IMR-90 (cell line): ENCODE measurements at regions not wholly inside any gene's neighbourhood (a gene's known extent, or its start where the extent isn't known, plus 50 kb on each side); places are given as distances from the start of the nearest gene placed in this dataset.

Experiments
- ATAC-seq: fragments of 200-7000 bp; cut with Tn5 transposase; 2 replicates; pipeline ENCODE4 v1.9.1; 2020; ENCODE audit warnings: low read depth, mild to moderate bottlenecking, moderate library complexity
- BruUV-seq: library from RNA; stranded (reverse); fragments of 400-500 nt; replicated peaks from 2 replicates; lab custom pipeline; 2021; lab: Mats Ljungman, UMichigan
- CTCF ChIA-PET: fragments of 300-600 bp; formaldehyde crosslinking; extraction: SDS; loops from one replicate; lab custom pipeline; 2021; ENCODE audit warnings: antibody characterized with exemption; lab: Yijun Ruan, JAX
- POLR2A ChIA-PET: fragments of 300-600 bp; sonication (Branson Sonifier 250); formaldehyde crosslinking; loops from one replicate; lab custom pipeline; 2022; ENCODE audit warnings: antibody characterized with exemption; ENCODE audit not compliant: unreplicated experiment; lab: Charles Lee
- DNase-seq: peaks from one replicate; pipeline ENCODE4 v3.0.0; 2013
- H2AFZ ChIP-seq: replicated peaks from 2 replicates; pipeline ENCODE3; 2013; ENCODE audit warnings: low read length, mild to moderate bottlenecking; ENCODE audit not compliant: poor library complexity
- H2AK5ac ChIP-seq: 2 replicates; pipeline ENCODE4 v1.6.1; 2013; ENCODE audit warnings: low read depth, low read length, inconsistent platforms
- H2AK9ac ChIP-seq: replicated peaks from 2 replicates; pipeline ENCODE3; 2013; ENCODE audit warnings: mild to moderate bottlenecking, low read depth, low read length, moderate library complexity; ENCODE audit not compliant: poor library complexity
- H2BK120ac ChIP-seq: 2 replicates; pipeline ENCODE4 v1.6.1; 2013; ENCODE audit warnings: low read depth, low read length, inconsistent platforms
- H2BK15ac ChIP-seq: 3 replicates; pipeline ENCODE4 v1.6.1; 2013; ENCODE audit warnings: low read depth, low read length, inconsistent platforms
- H2BK20ac ChIP-seq: 2 replicates; pipeline ENCODE4 v1.6.1; 2013; ENCODE audit warnings: low read depth, mild to moderate bottlenecking, inconsistent platforms, low read length, moderate library complexity
- H2BK5ac ChIP-seq: 2 replicates; pipeline ENCODE4 v1.6.1; 2013; ENCODE audit warnings: mild to moderate bottlenecking, low read depth, low read length, inconsistent platforms; ENCODE audit not compliant: poor library complexity, severe bottlenecking
- H3K14ac ChIP-seq: replicated peaks from 2 replicates; pipeline ENCODE4 v1.6.1; 2013; ENCODE audit warnings: low read depth, low read length, inconsistent platforms
- H3K18ac ChIP-seq: 2 replicates; pipeline ENCODE4 v1.6.1; 2013; ENCODE audit warnings: low read depth, low read length, control low read depth
- H3K23ac ChIP-seq: 2 replicates; pipeline ENCODE4 v1.6.1; 2013; ENCODE audit warnings: low read depth, low read length, inconsistent platforms
- H3K27ac ChIP-seq: 2 replicates; pipeline ENCODE4 v1.5.1; 2013; ENCODE audit warnings: mild to moderate bottlenecking, control low read depth, low read length; ENCODE audit not compliant: insufficient read depth
- H3K27me3 ChIP-seq: 2 replicates; pipeline ENCODE4 v1.6.1; 2013; ENCODE audit warnings: low read length; ENCODE audit not compliant: control insufficient read depth, insufficient read depth
- H3K36me3 ChIP-seq: 2 replicates; pipeline ENCODE4 v1.6.1; 2013; ENCODE audit warnings: low read length, mixed read lengths; ENCODE audit not compliant: control insufficient read depth, insufficient read depth
- H3K4ac ChIP-seq: 2 replicates; pipeline ENCODE4 v1.6.1; 2013; ENCODE audit warnings: low read depth, low read length, inconsistent platforms
- H3K4me1 ChIP-seq: 2 replicates; pipeline ENCODE4 v1.6.1; 2013; ENCODE audit warnings: low read length, mixed read lengths; ENCODE audit not compliant: control insufficient read depth, insufficient read depth
- H3K4me2 ChIP-seq: 2 replicates; pipeline ENCODE4 v1.6.1; 2013; ENCODE audit warnings: low read depth, mild to moderate bottlenecking, control low read depth, low read length, moderate library complexity
- H3K4me3 ChIP-seq: 2 replicates; pipeline ENCODE4 v1.5.1; 2013; ENCODE audit warnings: low read depth, mild to moderate bottlenecking, control low read depth, low read length, moderate library complexity; ENCODE audit not compliant: insufficient read depth
- H3K56ac ChIP-seq: 2 replicates; pipeline ENCODE4 v1.6.1; 2013; ENCODE audit warnings: low read length, inconsistent platforms; ENCODE audit not compliant: insufficient read depth; ENCODE audit errors: extremely low read depth
- H3K79me1 ChIP-seq, 2 experiments: 2 replicates each; pipeline ENCODE4 v1.6.1; 2013; ENCODE audit warnings: low read length in 2 of 2, inconsistent platforms in 1 of 2, low read depth in 1 of 2
- H3K9ac ChIP-seq: 2 replicates; pipeline ENCODE4 v1.6.1; 2013; ENCODE audit warnings: low read depth, low read length, control low read depth
- H3K9me1 ChIP-seq: 2 replicates; pipeline ENCODE4 v1.6.1; 2013; ENCODE audit warnings: low read length, inconsistent platforms; ENCODE audit not compliant: insufficient read depth
- H3K9me3 ChIP-seq: 2 replicates; pipeline ENCODE4 v1.6.1; 2013; ENCODE audit warnings: low read length; ENCODE audit not compliant: control insufficient read depth, insufficient read depth
- H4K20me1 ChIP-seq: 2 replicates; pipeline ENCODE4 v1.6.1; 2013; ENCODE audit warnings: low read length, inconsistent platforms; ENCODE audit not compliant: insufficient read depth
- H4K5ac ChIP-seq: 2 replicates; pipeline ENCODE4 v1.6.1; 2013; ENCODE audit warnings: mild to moderate bottlenecking, low read depth, low read length, control low read depth
- H4K8ac ChIP-seq, 2 experiments: 2 replicates each; pipeline ENCODE4 v1.6.1; 2013; ENCODE audit warnings: low read depth in 2 of 2, low read length in 2 of 2, control low read depth in 1 of 2, inconsistent platforms in 1 of 2
- H4K91ac ChIP-seq: 2 replicates; pipeline ENCODE4 v1.6.1; 2013; ENCODE audit warnings: low read depth, low read length, inconsistent platforms; ENCODE audit not compliant: insufficient read depth
- USF2 ChIP-seq: fragments of 150-350 bp; IDR thresholded peaks from 2 replicates; pipeline ENCODE4 v1.6.1; 2017; ENCODE audit warnings: mild to moderate bottlenecking, antibody characterized with exemption, low read length, low read depth
- WGBS, 2 experiments: methylation state at CpG; one replicate each; pipeline versions ENCODE4 v1.1.5 to v1.1.7; 2013; ENCODE audit warnings: missing lambda C conversion rate in 2 of 2; ENCODE audit not compliant: insufficient read length in 1 of 2; ENCODE audit errors: extremely low coverage in 2 of 2; 5-methylcytosine and 5-hydroxymethylcytosine counted together
- dilution Hi-C: fragments of 300-500 bp; cut with HindIII; formaldehyde crosslinking; loops from one replicate; pipeline ENCODE4 v1.14.3; 2018; ENCODE audit warnings: low sequenced_read_pairs; ENCODE audit not compliant: unreplicated experiment
- in situ Hi-C: fragments of 300-500 bp; cut with MboI; formaldehyde crosslinking; loops from 3 replicates; pipeline ENCODE4 v1.14.3; 2019; ENCODE audit warnings: low sequenced_read_pairs, inconsistent platforms, mixed read lengths
- intact Hi-C: fragments of 100-400 bp; cut with micrococcal nuclease; formaldehyde crosslinking; loops from 2 replicates; pipeline ENCODE4 v1.10.0; 2022

GRCh38 chr11:76260296-76260925, 54.1 kb upstream of the WNT11 start:
- Histone ChIP-seq H3K36me3 (no peaks in the 10 kb centered on the region), H2BK5ac (no peak overlapping the region), H3K9ac (no peak overlapping the region), H3K4me1 (no peaks in the 10 kb centered on the region), H3K18ac (no peak overlapping the region), H2BK120ac (no peak overlapping the region), H3K23ac (no peak overlapping the region), H3K27me3 (peaks cover 83% of the 10 kb centered on the region), H4K8ac (no peak overlapping the region), H4K20me1 (no peaks in the 10 kb centered on the region), H3K9me1 (no peaks in the 10 kb centered on the region), H2BK15ac (no peak overlapping the region), H4K91ac (no peak overlapping the region), H3K4ac (no peak overlapping the region), H3K14ac (no peak overlapping the region), H2AFZ (no peak overlapping the region), H2AK9ac (no peak overlapping the region), H3K9me3 (no peaks in the 10 kb centered on the region), H2BK20ac (no peak overlapping the region), H3K4me3 (no peak overlapping the region), H2AK5ac (no peak overlapping the region), H3K56ac (no peak overlapping the region), H3K4me2 (no peak overlapping the region), H3K27ac (no peak overlapping the region), H3K79me1 (no peaks in the 10 kb centered on the region), H4K5ac (no peak overlapping the region)
- CTCF ChIA-PET = interaction anchor here (0.6 kb wide), 1 partner anchor 931 kb away, joined by 3 read pairs; no protein-coding TSS in a partner anchor
- no CpG with 5 or more reads among the region's 10 CpGs for WGBS, 2 experiments
- in situ Hi-C loops (no loop called here), intact Hi-C loops (no loop called here), dilution Hi-C loops (no loop called here)
- DNase-seq (no peak), ATAC-seq (no peak)
- POLR2A ChIA-PET = no interaction called here
- no peak for TF ChIP-seq USF2
- BruUV-seq = no TSS peak
